Activated CD8-positive, alpha-beta memory T cell treated with anti-CD3 and anti-CD28 coated beads for 48 hours (primary cell): ENCODE measurements at regions not wholly inside any gene's neighbourhood (a gene's known extent, or its start where the extent isn't known, plus 50 kb on each side); places are given as distances from the start of the nearest gene placed in this dataset.
"Not testable (repeated sequence)": the region's sequence is repeated elsewhere in the genome, so short reads cannot be mapped to it uniquely, and the experiment has no call there.

ENCODE experiments used
- DNase-seq, 3 experiments: peaks; one replicate each; pipeline ENCODE4 v3.0.0-alpha.2; 2020; ENCODE audit warnings: low read depth in 2 of 3, low spot score in 2 of 3

DNA sequence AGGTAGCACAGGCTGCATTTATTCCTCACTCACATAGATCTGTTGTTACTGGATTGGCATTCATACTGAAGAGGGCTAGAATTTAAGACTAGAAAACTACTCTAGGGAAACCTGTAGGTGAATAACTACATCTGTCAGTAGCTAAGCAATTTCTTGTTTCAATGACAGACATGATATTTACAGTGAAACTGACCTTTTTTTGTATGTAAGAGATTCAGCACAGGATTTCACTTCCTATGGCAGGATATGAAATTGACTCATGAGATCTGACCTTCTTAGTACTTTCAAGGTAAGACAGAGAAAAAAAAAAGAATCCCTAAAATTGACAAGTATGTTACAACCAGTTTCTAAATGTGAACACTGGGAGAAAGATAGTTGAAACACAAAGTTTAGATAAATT lies 189.8 kb upstream of the SLC16A7 start:
- no peak for DNase-seq

GRCh38 chr12:59404109-59404650 lies 191.6 kb upstream of the SLC16A7 start:
- DNase-seq: no peak

DNA sequence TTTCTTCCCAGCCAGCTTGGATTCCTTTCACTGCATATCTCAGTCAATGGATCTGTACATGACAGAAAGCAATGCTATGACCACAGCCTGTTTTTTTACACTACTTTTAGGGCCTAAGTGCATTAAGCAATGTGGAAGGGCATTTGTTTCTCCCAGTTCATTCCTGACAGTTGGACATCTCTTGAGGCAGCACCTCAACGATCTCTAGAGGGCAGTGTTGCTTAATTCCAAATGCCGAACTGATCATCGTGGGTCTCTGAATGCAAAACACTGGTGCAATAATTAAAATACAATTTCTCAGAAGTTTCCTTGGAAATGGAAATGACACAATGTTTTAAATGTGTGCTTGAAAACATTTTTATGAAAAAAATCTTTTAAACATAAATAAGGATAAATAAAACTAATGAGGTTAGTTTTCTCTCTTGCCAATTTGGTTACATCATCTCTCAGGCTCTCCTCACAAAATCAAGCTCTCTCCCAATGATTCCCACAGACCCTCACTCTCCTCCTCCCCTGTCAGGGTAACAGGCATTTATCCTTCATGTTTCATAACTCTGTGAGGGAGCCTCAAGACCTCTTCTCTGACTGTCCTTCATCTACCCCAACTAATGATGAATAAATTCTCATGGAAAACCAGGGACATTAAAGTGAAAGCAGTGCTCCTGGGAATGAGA lies 192.4 kb upstream of the SLC16A7 start:
- no peak for DNase-seq

DNA sequence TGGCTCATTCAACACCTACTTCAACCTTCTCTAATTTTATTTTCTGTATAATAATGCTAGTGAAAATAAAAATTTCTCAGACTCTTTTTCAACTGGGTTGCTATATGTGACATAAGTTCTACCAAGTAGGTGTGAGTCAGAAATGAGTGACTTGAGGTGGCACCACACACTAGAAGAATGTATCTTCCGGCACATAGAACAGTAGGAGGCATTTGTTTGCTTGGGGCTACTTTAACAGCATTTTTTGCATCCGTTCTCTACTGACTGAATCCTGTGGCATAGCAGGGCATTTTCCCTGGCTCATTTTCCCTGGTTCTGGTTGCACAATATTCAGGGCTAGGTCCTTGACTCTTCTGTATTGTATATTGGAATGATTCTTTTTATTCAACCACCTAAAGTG lies 194.0 kb upstream of the SLC16A7 start:
- DNase-seq: no peak

DNA sequence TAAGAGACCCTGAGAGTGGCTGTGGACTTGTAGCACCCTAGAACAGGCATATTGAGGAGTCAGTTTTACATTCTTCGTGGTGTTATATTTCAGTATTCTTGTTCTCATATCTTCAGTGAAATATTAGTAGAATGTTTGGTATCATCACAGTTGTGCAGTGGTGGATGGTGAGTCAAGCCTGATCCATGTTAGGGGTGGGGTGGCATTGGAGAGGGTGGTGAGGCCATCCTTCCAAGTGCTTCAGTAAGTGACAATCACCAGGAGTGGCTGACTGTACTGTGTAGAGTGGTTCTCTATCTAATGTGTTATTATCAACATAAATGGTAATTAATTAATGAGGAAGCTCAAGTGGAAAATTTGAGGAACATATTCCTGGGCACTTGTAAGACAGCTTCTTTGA lies 197.7 kb upstream of the SLC16A7 start:
- no peak for DNase-seq

DNA sequence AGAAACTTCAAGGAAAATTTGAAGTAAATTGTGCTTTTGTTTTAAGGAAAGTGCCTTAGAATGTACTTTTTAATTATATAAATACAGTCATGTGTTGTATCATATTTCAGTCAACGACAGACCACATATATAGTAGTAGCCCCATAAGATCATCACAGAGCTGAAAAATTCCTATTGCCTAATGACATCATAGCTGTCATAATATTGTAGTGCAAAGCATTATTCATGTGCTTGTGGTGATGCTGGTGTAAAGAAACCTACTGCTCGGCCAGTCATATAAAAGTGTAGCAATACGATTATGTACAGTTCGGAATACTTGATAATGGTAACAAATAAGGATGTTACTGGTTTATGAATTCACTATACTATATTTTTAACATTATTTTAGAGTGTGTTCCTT lies 198.9 kb upstream of the SLC16A7 start:
- no peak for DNase-seq

- DNase-seq: no peak
Observed at GRCh38 chr12:59396519-59396918, 199.3 kb upstream of the SLC16A7 start.

- DNase-seq: not testable (repeated sequence)
Observed at GRCh38 chr12:59395310-59395709, 200.5 kb upstream of the SLC16A7 start.

DNA sequence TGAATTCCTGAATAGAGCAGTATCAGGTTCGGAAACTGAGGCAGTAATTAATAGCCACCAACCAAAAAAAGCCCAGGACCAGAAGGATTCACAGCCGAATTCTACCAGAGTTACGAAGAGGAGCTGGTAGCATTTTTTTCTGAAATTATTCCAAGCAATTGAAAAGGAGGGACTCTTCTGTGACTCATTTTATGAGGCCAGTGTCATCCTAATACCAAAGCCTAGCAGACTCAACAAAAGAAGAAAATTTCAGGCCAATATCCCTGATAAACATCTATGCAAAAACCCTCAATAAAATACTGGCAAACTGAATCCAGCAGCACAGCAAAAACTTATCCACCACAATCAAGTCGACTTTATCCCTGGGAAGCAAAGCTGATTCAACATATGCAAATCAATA lies 202.3 kb upstream of the SLC16A7 start:
- DNase-seq: no peak

GRCh38 chr12:59389968-59390576 lies 205.8 kb upstream of the SLC16A7 start:
- no peak for DNase-seq

GRCh38 chr12:59388694-59389093 lies 207.1 kb upstream of the SLC16A7 start:
- no peak for DNase-seq

GRCh38 chr12:59388176-59388575 lies 207.7 kb upstream of the SLC16A7 start:
- no peak for DNase-seq

DNA sequence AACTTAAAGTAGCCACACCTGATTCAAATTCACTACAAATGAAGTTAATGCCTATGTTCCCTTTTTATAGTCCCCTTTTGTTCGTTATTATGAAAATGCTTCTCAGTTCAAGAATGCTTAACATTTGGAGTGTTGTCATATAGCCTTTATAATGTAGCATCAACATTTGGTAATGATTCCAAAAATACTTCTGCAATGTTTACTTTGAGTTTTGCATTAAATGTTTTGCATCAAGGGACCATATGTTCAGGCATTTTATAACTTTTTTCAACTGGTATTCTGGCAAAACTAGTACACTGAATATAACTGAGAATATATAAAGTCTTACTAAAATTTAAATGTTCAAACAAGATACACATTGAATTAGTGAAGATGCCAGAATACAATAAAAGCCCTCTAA lies 209.6 kb upstream of the SLC16A7 start:
- DNase-seq: no peak

DNA sequence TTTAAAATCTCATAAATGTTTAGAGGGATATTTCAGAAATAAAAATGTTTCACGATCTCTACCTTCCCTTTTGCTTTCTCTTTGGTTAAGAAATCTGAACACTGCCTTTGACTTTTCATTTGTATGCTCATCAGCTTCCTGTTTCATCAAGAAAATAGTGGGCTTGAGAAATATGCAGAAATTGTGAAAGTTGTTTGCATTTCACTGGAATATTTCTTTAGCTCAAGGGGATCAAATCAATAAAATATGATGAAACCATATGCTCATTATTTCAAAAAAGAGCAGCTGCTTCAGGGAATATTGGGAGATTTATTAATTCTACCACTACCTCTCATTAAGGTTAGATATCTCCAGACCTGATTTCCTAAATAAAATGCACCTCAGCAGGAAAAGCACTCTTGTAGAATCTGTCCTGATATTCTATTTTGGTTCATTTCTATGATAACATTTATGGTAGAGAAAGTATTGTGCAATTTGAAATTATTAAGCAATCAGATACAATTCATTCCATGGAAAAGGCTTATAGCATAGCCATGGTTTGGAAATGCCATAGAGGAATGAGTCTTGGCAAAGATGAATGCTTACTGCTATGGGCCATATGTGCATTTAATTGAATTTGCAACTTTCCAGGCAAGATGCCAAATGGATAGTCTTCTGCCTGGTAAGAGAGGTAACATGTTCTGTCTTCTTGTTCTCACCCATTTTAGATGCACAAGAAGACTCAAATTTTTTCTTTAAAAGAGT lies 212.6 kb upstream of the SLC16A7 start:
- DNase-seq: no peak

GRCh38 chr12:59382282-59383078 lies 213.3 kb upstream of the SLC16A7 start:
- no peak for DNase-seq

DNA sequence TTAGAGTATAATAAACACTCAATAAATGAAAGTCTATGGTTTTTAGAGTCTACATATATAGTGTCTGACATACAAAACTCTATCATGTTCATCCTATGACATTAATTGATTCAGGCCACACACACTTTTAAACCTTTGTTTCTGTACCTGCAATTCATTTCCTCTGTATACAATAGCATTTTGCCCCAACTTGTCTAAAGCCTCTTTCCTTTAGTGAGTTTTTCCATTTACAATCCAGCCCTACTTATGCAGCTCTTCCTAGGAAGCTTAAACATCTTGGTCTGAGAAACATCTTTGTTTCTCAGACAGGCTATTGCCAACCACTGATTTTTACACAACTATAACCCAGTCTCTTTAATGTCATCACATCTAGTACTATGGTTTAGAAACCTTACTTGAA lies 214.7 kb upstream of the SLC16A7 start:
- DNase-seq: no peak

DNA sequence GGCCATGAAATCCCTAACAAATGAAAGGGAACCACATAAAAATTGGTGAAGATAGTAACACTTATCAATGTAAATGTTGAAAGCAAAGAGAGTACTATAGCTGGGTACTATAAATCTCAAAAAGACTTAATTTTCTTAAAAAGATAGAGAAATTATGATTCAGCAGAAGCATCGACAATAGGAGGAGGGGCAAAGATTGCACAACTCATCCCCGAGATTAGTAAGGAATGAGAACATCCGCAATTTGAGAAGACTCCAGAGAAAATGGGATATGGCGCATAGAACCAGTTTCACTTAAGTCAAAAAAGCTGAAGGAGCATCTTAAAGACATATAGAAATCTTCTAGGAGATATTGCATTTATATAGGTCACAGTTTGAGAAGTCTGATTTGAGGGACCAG lies 220.2 kb upstream of the SLC16A7 start:
- no peak for DNase-seq

DNA sequence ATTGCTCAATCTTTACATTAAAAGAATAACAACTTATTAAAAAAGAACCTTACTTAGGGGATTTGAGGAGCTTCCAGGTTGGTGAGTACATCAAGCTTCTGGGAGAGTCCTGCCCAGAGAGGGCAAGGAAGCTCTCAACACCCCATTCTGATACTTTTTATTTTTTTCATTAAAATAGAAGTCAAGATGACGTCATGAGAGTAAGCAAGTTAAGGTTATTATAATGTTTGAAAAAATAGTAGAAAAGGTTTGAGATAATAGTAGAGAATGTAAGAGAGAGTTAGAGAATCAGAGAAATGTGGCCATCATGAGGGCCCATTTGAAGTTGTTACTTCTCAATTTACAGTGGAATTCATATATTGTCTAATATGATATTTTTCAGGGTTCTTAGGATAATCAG lies 221.0 kb upstream of the SLC16A7 start:
- no peak for DNase-seq

GRCh38 chr12:59372956-59373355 lies 222.9 kb upstream of the SLC16A7 start:
- no peak for DNase-seq

- no peak for DNase-seq
Observed at GRCh38 chr12:59370933-59371332, 224.9 kb upstream of the SLC16A7 start.

DNA sequence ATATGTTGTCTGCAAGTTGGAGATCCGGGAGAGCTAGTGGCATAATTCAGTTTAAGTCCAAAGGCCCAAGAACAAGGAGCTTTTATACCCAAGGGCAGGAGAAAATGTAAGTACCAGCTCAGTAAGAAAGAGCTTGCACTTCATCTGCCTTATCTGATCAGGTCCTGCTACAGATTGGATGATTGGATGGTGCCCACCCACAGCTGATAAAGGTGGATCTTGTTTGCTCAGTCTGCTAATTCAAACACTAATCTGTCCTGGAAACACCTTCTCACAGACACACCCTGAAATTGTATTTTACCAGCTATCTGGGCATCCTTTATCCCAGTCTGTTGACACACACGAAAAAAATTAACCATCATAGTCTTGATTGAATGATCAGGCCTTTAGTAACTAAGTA lies 230.7 kb upstream of the SLC16A7 start:
- no peak for DNase-seq
